ENCODE measurements at regions not wholly inside any gene's neighbourhood (a gene's known extent, or its start where the extent isn't known, plus 50 kb on each side); places are given as distances from the start of the nearest gene placed in this dataset.

- no peak for DNase-seq
Measured at GRCh38 chr7:131234719-131235488, 92.8 kb upstream of the MKLN1 start.

GRCh38 chr7:131235489-131236317 is 92.0 kb upstream of the MKLN1 start:
- peak; percentile 25 for DNase-seq

DNA sequence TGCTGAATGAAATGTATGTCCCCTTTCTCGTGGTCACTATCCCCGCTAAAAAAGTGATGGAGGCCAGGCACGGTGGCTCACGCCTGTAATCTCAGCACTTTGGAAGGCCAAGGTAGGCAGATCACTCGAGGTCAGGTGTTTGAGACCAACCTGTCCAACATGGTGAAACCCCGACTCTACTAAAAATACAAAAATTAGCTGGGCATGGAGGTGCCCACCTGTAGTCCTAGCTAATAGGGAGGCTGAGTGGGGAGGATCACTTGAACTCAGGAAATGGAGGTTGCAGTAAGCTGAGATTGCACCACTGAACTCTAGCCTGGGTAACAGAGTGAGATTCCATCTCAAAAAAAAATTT is 91.4 kb upstream of the MKLN1 start:
- no peak for DNase-seq

- no peak for DNase-seq
Measured at GRCh38 chr7:131238347-131238931, 89.2 kb upstream of the MKLN1 start.

- DNase-seq: no peak
Measured at GRCh38 chr7:131241386-131241785, 86.3 kb upstream of the MKLN1 start.

- DNase-seq: no peak
Measured at GRCh38 chr7:131242123-131242650, 85.5 kb upstream of the MKLN1 start.

GRCh38 chr7:131244259-131244852 is 83.3 kb upstream of the MKLN1 start:
- no peak for DNase-seq

DNA sequence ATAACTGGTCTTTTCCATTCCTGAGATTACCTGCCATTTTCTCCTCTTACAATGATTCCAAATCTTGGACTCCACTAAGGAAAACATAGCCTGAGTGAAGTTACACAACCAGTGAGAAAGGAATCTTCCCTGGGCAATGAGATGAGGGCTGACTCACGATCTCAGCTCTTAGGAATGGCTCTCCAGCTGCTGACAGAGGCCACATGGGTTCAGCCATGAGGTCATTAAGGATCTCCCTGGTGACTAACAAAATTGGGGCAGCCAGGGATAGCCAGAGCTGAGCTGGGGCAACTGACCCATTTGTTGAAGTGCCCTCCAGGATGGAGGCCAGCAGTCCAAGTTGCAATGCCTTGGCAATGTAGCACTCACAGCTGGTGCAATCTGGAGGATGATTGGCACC is 78.7 kb upstream of the MKLN1 start:
- DNase-seq: peak; percentile 24

DNA sequence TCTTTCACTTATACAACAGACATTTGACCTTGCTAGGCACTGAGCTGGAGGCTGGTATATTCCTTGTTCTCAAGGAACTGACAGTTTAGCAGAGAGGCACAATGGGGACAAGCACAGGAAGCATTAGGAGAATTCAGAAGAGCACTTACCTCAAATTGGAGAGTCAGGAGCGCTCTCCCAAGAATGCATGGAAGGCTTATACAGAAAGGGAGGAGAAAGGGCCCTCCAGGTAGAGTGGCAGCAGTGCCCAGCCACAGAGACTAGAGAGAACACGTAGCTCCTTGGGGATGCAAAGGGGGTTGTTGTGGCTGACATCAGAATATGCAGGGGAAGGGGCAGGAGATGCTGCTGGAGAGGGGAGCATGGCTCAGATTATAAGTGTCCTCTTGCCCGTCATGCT is 78.2 kb upstream of the MKLN1 start:
- no peak for DNase-seq

- DNase-seq: no peak
Measured at GRCh38 chr7:131250331-131250730, 77.3 kb upstream of the MKLN1 start.

DNA sequence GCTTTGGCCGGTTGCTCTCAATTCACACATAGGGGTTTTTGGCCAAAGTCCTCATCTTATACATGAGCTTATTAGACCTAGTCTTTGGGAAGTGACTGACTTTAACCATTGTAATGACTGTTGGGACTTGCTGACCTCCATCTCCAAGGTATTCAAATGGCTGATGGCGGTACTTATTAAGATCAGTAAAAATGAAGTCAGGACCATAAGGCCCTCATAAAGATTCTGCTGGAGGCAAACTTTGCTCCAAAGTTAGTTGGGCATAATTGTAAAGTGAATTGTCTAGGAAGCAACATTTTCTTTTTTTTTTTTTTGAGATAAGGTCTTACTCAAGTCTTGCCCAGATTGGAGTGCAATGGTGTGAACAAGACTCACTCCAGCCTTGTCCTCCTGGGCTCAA is 76.3 kb upstream of the MKLN1 start:
- DNase-seq: no peak

GRCh38 chr7:131252976-131253375 is 74.7 kb upstream of the MKLN1 start:
- DNase-seq: no peak

GRCh38 chr7:131254211-131254610 is 73.5 kb upstream of the MKLN1 start:
- no peak for DNase-seq

DNA sequence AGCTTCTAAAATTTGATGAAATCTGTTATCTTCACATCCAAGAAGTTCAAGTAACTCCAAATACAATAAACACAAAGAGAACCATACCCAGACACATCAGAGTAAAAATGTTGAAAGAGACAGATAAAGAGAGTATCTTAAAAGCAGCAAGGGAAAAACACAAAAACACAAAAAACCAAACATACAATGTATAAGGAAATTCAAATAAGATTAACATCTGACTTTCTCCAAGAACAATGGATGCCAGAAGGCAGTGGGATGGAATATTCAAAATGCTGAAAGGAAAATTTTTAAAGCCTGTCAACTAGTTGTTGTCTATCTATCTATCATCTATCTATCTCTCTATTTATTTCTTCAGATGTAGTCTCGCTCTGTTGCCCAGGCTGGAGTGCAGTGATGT is 72.4 kb upstream of the MKLN1 start:
- DNase-seq: no peak

- DNase-seq: no peak
Measured at GRCh38 chr7:131261476-131261994, 66.1 kb upstream of the MKLN1 start.

GRCh38 chr7:131265227-131265626 is 62.4 kb upstream of the MKLN1 start:
- DNase-seq: no peak

- DNase-seq: no peak
Measured at GRCh38 chr7:131267631-131268030, 60.0 kb upstream of the MKLN1 start.

DNA sequence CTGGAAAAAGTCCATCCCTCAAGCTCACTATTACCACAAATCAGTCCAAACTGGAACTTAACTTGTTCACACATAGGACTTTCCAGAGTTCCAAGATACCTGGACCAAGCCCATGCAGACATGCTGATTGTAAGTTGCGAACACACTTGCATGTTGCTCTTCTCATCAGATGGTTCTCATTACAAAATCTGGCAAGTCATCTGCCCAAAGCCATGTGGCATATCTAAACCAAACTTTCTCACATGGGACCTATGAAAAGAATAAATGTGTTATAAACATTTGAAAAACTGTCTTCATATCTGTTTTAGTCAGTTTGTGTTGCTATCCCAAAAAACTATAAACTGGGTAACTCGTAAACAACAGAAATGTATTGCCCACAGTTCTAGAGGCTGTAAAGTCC is 58.8 kb upstream of the MKLN1 start:
- DNase-seq: no peak

GRCh38 chr7:131272086-131272485 is 55.6 kb upstream of the MKLN1 start:
- no peak for DNase-seq

DNA sequence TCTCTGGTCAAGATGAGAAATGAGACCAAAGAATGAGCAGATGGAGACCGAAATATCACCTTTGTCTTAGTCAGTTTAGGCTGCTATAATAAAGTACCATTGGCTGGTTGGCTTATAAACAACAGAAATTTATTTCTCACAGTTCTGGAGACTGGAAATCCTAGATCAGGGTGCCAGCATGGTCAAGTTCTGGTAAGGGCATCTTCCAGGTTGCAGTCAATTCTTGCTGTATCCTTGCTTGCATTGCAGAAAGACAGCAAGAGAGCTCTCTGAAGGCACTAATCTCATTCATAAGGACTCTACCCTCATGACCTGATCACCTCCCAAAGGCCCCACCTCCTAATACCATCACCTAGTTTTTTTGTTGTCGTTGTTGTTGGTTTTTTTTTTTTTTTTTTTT is 52.7 kb upstream of the MKLN1 start:
- no peak for DNase-seq

- no peak for DNase-seq
Measured at GRCh38 chr7:131276190-131276589, 51.5 kb upstream of the MKLN1 start.

DNA sequence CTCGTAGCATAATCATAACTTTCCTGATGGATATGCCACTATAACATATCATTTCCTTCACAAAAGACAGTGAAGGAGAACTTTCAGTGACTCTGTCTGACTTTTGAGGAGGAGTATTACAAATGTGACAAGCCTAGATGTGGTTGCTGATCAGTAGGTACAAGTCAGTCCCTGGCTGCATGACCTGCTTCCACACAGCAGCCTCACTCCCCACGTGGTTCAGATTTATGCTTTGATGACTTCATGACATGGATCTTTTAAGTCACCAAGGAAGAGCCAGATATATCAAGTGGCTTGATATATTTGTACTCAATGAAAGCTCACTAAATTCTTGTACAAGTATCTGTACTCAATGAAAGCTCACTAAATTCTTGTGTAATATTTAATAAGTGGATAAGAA is 50.9 kb upstream of the MKLN1 start:
- no peak for DNase-seq

All from femur (tissue), 1 donor.